Breast epithelium (tissue), 4 donors: ENCODE measurements at regions not wholly inside any gene's neighbourhood (a gene's known extent, or its start where the extent isn't known, plus 50 kb on each side); places are given as distances from the start of the nearest gene placed in this dataset.

Source experiments
- DNase-seq, 2 donors: peaks; one replicate each; pipeline ENCODE4 v3.0.0-alpha.2; 2019; ENCODE audit warnings: low spot score in 2 of 2
- H3K27ac ChIP-seq, 2 donors: fragments of 200-600 bp; sonication (generic) in 1 of 2; one replicate each; pipeline ENCODE4 v1.5.1; 2016 to 2019; ENCODE audit warnings: mild to moderate bottlenecking in 1 of 2
- H3K27me3 ChIP-seq, 2 donors: fragments of 200-600 bp; sonication (generic) in 1 of 2; one replicate each; pipeline versions ENCODE4 v1.5.1 to v1.6.0; 2017 to 2019; ENCODE audit warnings: control low read depth in 1 of 2, mild to moderate bottlenecking in 1 of 2
- H3K36me3 ChIP-seq: fragments of 200-600 bp; one replicate; pipeline ENCODE4 v1.5.1; 2019
- H3K4me1 ChIP-seq, 2 donors: fragments of 200-600 bp; sonication (generic); one replicate each; pipeline ENCODE4 v1.5.1; 2016 to 2019; ENCODE audit warnings: control low read depth in 1 of 2
- H3K4me3 ChIP-seq, 3 donors: fragments of 200-600 bp; sonication (generic); 1 replicate in 2 of 3; 2 replicates in 1 of 3; pipeline ENCODE4 v1.5.1; 2016 to 2019; ENCODE audit warnings: mild to moderate bottlenecking in 3 of 3, moderate library complexity in 2 of 3
- H3K9me3 ChIP-seq, 2 donors: fragments of 200-600 bp; sonication (generic) in 1 of 2; one replicate each; pipeline ENCODE4 v1.5.1; 2016 to 2019; ENCODE audit warnings: control low read depth in 1 of 2
- POLR2A ChIP-seq: fragments of 450-650 bp; IDR thresholded peaks from one replicate; pipeline ENCODE4 v1.6.1; 2016; ENCODE audit warnings: antibody characterized with exemption, mild to moderate bottlenecking, moderate library complexity
- POLR2AphosphoS5 ChIP-seq, 3 donors: sonication (generic); formaldehyde crosslinking; IDR thresholded peaks; one replicate each; pipeline ENCODE4 v1.6.1; 2017; ENCODE audit warnings: antibody characterized with exemption in 3 of 3
- intact Hi-C: fragments of 100-400 bp; cut with DNase I; formaldehyde crosslinking; loops from one replicate; pipeline ENCODE4 v1.15.1; 2023; ENCODE audit warnings: low total_unique reads
- TF ChIP-seq, protein P1 (sequence below), 3 donors: fragments of 450-650 bp; IDR thresholded peaks; one replicate each; pipeline ENCODE4 v1.5.1; 2016 to 2017; ENCODE audit warnings: antibody characterized with exemption in 3 of 3, mild to moderate bottlenecking in 3 of 3, moderate library complexity in 3 of 3

DNA sequence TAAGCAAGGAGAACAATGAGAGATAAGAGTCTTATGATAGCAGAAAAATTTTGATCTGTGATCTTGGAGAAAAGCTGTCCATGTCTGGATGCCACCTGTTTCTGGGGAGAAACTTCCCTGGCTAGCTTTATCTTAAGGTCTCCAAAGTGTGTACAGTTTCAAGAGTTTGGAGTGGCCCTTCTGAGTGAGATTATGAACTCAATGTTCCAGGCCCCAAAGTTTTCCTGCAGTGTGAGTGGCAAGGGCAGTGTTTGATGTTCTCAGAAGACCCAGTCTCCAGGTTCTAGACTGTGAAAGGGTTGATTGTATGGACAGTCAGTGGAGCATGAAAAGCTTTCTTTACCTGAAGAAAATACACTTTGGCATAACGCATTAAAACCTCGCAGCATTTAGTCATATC lies 121.7 kb downstream of the OLIG3 start:
- intact Hi-C loops: no loop called here
- Histone ChIP-seq H3K4me3 (no peak overlapping the region), H3K27ac (no peak overlapping the region), H3K9me3 (no peaks in the 10 kb centered on the region), H3K27me3 (no peaks in the 10 kb centered on the region), H3K4me1 (no peaks in the 10 kb centered on the region), H3K36me3 (peaks cover 5% of the 10 kb centered on the region)
- DNase-seq: no peak
- no peak for TF ChIP-seq POLR2AphosphoS5 (IDR thresholded peaks at IDR 0.05)
- TF ChIP-seq, protein P1, sequence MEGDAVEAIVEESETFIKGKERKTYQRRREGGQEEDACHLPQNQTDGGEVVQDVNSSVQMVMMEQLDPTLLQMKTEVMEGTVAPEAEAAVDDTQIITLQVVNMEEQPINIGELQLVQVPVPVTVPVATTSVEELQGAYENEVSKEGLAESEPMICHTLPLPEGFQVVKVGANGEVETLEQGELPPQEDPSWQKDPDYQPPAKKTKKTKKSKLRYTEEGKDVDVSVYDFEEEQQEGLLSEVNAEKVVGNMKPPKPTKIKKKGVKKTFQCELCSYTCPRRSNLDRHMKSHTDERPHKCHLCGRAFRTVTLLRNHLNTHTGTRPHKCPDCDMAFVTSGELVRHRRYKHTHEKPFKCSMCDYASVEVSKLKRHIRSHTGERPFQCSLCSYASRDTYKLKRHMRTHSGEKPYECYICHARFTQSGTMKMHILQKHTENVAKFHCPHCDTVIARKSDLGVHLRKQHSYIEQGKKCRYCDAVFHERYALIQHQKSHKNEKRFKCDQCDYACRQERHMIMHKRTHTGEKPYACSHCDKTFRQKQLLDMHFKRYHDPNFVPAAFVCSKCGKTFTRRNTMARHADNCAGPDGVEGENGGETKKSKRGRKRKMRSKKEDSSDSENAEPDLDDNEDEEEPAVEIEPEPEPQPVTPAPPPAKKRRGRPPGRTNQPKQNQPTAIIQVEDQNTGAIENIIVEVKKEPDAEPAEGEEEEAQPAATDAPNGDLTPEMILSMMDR (IDR thresholded peaks at IDR 0.05): no peak
- TF ChIP-seq POLR2A: no peak

DNA sequence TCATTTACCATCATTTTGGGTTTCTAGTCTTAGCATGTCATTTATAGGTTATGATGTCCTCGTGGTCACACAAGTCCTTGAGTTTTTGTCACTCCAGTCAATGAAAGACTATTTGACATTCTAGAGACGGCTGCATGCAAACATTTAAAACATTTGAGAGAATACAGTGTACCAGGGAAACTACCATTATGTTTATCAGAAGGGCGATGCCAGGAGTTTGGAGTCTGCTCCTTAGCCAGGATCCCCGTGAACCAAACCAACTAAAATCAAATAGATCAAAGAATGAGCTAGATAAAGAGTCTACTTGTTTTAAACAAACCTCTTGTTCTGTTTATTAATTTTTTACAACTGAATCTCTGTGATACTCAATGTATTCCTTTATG lies 122.6 kb downstream of the OLIG3 start:
- H3K27ac ChIP-seq: no peak overlapping the region
- H3K27me3 ChIP-seq: no peaks in the 10 kb centered on the region
- no peaks in the 10 kb centered on the region for H3K9me3 ChIP-seq
- DNase-seq: no peak
- H3K36me3 ChIP-seq: peaks cover 5% of the 10 kb centered on the region
- H3K4me1 ChIP-seq: no peaks in the 10 kb centered on the region
- intact Hi-C loops: no loop called here
- TF ChIP-seq POLR2AphosphoS5 (IDR thresholded peaks at IDR 0.05) (no peak), POLR2A (no peak)
- TF ChIP-seq, protein P1 (IDR thresholded peaks at IDR 0.05): no peak
- no peak overlapping the region for H3K4me3 ChIP-seq

DNA sequence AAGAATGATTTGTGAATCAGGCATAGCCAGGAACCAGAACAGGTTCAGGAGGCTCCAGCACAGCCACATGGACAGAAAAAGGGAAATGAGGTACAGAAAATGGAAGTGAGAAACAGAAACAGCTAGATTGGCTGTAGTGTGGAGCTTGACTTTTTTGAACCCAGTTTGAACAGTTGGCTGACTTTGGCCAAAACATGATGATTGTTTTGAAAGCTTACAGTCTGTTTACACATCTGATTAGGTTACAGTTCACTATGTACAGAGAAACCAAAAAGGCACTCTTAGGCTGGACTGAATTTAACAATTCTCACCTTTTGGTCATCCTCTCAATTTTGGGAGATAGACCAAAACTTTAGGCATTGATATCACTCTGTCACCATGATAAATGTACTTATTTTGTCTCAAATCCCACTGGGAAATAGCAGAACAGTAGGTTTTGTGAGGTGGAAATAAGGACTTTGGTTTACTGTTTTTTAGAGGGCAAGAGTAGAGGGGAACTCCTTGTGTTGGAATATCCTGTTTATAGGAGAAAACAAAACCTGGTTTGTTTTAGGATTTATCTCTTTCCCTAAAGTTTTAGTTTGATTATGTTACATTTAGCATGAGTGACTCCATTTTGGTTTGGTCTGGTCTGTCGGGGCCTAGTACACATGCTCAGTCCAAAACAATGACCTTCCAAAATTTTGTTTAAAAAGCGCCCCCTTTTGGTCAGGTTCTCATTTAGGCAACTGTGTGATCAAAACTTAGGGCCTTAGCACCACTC lies 123.1 kb downstream of the OLIG3 start:
- intact Hi-C loops: no loop called here

DNA sequence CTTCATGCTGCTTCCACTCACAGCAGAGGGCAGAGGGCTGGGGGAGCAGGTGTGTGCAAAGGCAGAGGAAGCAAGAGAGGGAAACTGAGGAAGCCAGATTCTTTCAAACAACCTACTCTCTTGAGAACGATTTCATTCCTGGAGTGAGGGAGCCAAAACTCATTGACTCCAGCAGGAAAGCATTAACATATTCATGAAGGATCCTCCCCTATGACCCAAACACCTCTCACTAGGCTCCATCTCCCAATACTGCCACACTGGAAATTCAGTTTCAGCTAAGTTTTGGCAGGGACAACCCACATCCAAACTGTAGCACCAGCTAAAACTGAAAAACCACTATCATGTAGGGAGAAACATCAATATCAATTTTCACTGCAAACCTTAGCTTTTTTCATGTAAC lies 125.1 kb downstream of the OLIG3 start:
- Histone ChIP-seq H3K27me3 (no peaks in the 10 kb centered on the region), H3K27ac (no peak overlapping the region), H3K36me3 (no peaks in the 10 kb centered on the region), H3K9me3 (no peaks in the 10 kb centered on the region), H3K4me1 (no peaks in the 10 kb centered on the region), H3K4me3 (no peak overlapping the region)
- intact Hi-C loops: no loop called here
- DNase-seq: no peak
- TF ChIP-seq POLR2AphosphoS5 (IDR thresholded peaks at IDR 0.05) (no peak), POLR2A (no peak)
- TF ChIP-seq, protein P1 (IDR thresholded peaks at IDR 0.05): no peak

More for the DNA sequence above, 123.1 kb downstream of the OLIG3 start:
- no peak for TF ChIP-seq POLR2A
- TF ChIP-seq POLR2AphosphoS5 (IDR thresholded peaks at IDR 0.05): no peak
- TF ChIP-seq, protein P1 (IDR thresholded peaks at IDR 0.05): no peak
- peaks cover 5% of the 10 kb centered on the region for H3K36me3 ChIP-seq
- DNase-seq: no peak
- no peak overlapping the region for H3K27ac ChIP-seq
- H3K9me3 ChIP-seq: no peaks in the 10 kb centered on the region
- no peaks in the 10 kb centered on the region for H3K27me3 ChIP-seq
- no peaks in the 10 kb centered on the region for H3K4me1 ChIP-seq
- no peak overlapping the region for H3K4me3 ChIP-seq

DNA sequence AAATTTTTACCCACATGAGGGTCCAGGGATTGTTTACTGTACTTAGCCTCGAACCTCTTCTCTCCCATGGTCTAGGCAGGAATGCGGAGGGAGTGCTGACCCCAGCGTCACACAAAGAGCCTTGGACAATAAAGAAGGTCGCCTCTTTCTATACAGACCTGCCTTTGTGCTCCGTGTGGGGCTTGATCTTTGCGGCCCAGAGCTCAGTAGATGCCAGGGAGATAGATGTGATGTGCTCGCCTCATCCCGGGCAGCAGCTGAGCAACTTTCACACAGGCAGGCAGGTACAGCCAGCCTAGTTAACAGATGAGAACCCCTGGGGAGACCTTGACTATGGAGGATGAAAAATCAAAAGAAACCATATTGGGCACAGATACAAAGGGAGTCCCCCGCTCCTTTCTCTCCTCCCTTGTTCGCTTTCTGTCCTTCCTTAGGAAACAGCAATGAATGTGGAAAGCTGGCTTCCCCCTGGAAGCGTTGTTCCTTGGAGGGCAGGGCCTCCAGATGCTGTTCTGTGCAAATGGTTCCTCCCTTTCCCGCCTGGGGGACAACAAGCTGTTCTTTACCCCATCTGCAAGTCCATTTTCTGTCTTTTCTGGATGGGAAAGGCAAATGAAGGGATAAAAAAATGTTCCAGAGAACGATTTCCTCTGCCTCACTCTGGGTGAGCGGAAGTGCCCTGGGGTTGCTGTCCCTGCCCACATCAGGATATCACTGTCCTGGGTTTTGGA lies 128.3 kb downstream of the OLIG3 start:
- intact Hi-C loops: no loop called here
- no peak for TF ChIP-seq POLR2A
- TF ChIP-seq, protein P1 (IDR thresholded peaks at IDR 0.05): no peak
- TF ChIP-seq POLR2AphosphoS5 (IDR thresholded peaks at IDR 0.05): no peak

More for the DNA sequence above, 128.3 kb downstream of the OLIG3 start:
- no peak overlapping the region for H3K27ac ChIP-seq
- H3K4me1 ChIP-seq: no peaks in the 10 kb centered on the region
- no peaks in the 10 kb centered on the region for H3K9me3 ChIP-seq
- no peaks in the 10 kb centered on the region for H3K27me3 ChIP-seq
- no peak overlapping the region for H3K4me3 ChIP-seq
- DNase-seq: no peak
- no peaks in the 10 kb centered on the region for H3K36me3 ChIP-seq
